LNCAP (cell line): ENCODE measurements at regions not wholly inside any gene's neighbourhood (a gene's known extent, or its start where the extent isn't known, plus 50 kb on each side); places are given as distances from the start of the nearest gene placed in this dataset.

Experiments used
- CTCF ChIP-seq: fragments of 450-650 bp; IDR thresholded peaks from 2 replicates; pipeline ENCODE4 v1.5.1; 2017; ENCODE audit warnings: mild to moderate bottlenecking

- TF ChIP-seq CTCF = no peak
Measured at GRCh38 chr18:22701326-22701725, 231.8 kb upstream of the RBBP8 start.

- TF ChIP-seq CTCF = no peak
Measured at GRCh38 chr18:22701795-22702194, 231.3 kb upstream of the RBBP8 start.

- no peak for TF ChIP-seq CTCF
Measured at GRCh38 chr18:22702806-22703205, 230.3 kb upstream of the RBBP8 start.

GRCh38 chr18:22703883-22704585, 229.1 kb upstream of the RBBP8 start:
- TF ChIP-seq CTCF = peak; percentile 85

- TF ChIP-seq CTCF = no peak; the same call in 1 of the 2 replicates
Measured at GRCh38 chr18:22704586-22704918, 228.6 kb upstream of the RBBP8 start.

- TF ChIP-seq CTCF = no peak
Measured at GRCh38 chr18:22705328-22705727, 227.8 kb upstream of the RBBP8 start.

- no peak for TF ChIP-seq CTCF
Measured at GRCh38 chr18:22709288-22710060, 223.7 kb upstream of the RBBP8 start.
